GM23248 (cell line): ENCODE measurements at regions not wholly inside any gene's neighbourhood (a gene's known extent, or its start where the extent isn't known, plus 50 kb on each side); places are given as distances from the start of the nearest gene placed in this dataset.

Experiments used
- EZH2 ChIP-seq: fragments of 200-600 bp; sonication (generic); IDR thresholded peaks from 2 replicates; pipeline ENCODE4 v1.6.1; 2018; ENCODE audit warnings: antibody characterized with exemption, mild to moderate bottlenecking; ENCODE audit not compliant: insufficient read depth, poor library complexity, severe bottlenecking
- EZH2phosphoT487 ChIP-seq: fragments of 200-600 bp; sonication (generic); IDR thresholded peaks from 2 replicates; pipeline ENCODE4 v1.6.1; 2018; ENCODE audit warnings: antibody characterized with exemption, moderate library complexity, mild to moderate bottlenecking, low read depth; ENCODE audit not compliant: insufficient read depth

GRCh38 chr19:46946611-46947238 lies 72.9 kb upstream of the NPAS1 start:
- no peak for TF ChIP-seq EZH2
- no peak for TF ChIP-seq EZH2phosphoT487
